Chondrocyte (in vitro differentiated cells): ENCODE measurements at regions not wholly inside any gene's neighbourhood (a gene's known extent, or its start where the extent isn't known, plus 50 kb on each side); places are given as distances from the start of the nearest gene placed in this dataset.
"Not testable (repeated sequence)": the region's sequence is repeated elsewhere in the genome, so short reads cannot be mapped to it uniquely, and the experiment has no call there.

Experiments used
- DNase-seq: peaks from one replicate; pipeline ENCODE4 v3.0.0; 2021; ENCODE audit warnings: mixed read lengths, low spot score
- H3K27ac Mint-ChIP-seq: one replicate; pipeline ENCODE4 v1.8.0; 2021; ENCODE audit warnings: mild to moderate bottlenecking, moderate library complexity, mixed read lengths; ENCODE audit not compliant: unreplicated experiment
- H3K27me3 Mint-ChIP-seq: 2 replicates; pipeline ENCODE4 v1.8.0; 2021; ENCODE audit warnings: low read depth, mixed read lengths
- H3K36me3 Mint-ChIP-seq: 2 replicates; pipeline ENCODE4 v1.8.0; 2021; ENCODE audit warnings: low read depth, mixed read lengths
- H3K4me1 Mint-ChIP-seq: 2 replicates; pipeline ENCODE4 v1.8.0; 2021; ENCODE audit warnings: low read depth, mild to moderate bottlenecking, mixed read lengths
- H3K4me3 Mint-ChIP-seq: one replicate; pipeline ENCODE4 v1.8.0; 2021; ENCODE audit warnings: mild to moderate bottlenecking, moderate library complexity, mixed read lengths; ENCODE audit not compliant: unreplicated experiment
- H3K9me3 Mint-ChIP-seq: 2 replicates; pipeline ENCODE4 v1.8.0; 2021; ENCODE audit warnings: low read depth, mixed read lengths
- CTCF ChIP-seq: fragments of 200-600 bp; sonication (generic); IDR thresholded peaks from 2 replicates; pipeline ENCODE4 v1.5.0; 2021; ENCODE audit warnings: antibody characterized with exemption, mild to moderate bottlenecking, moderate library complexity

GRCh38 chr12:42915426-42915825 is 325.9 kb upstream of the PRICKLE1 start:
- H3K27ac Mint-ChIP-seq, result no peak overlapping the region
- no peak for DNase-seq
- no peaks in the 10 kb centered on the region for H3K36me3 Mint-ChIP-seq
- no peaks in the 10 kb centered on the region for H3K27me3 Mint-ChIP-seq
- TF ChIP-seq CTCF, result no peak
- peaks cover 36% of the 10 kb centered on the region for H3K4me1 Mint-ChIP-seq
- H3K4me3 Mint-ChIP-seq, result no peak overlapping the region
- H3K9me3 Mint-ChIP-seq, result peaks cover 7% of the 10 kb centered on the region

DNA sequence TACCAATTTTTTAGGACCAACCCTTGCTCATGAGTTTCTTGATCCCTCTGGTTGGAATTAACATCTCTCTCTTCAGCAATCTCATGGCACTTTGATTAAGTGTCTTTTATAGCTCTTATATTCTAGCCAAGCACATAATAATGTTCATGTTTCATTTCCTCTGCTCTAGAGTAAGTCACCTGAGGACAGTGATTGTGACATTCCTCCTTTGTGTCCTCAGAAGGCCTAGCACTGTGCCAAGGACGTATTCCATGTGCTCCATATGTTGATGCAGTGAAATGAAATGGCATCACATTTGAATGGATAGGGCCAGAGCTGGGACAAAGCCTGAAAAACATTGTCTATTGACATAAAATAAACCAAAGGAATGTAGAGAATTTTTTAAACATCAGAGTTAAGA is 322.8 kb upstream of the PRICKLE1 start:
- DNase-seq, result no peak
- Mint-ChIP-seq H3K36me3 (no peaks in the 10 kb centered on the region), H3K27me3 (no peaks in the 10 kb centered on the region), H3K27ac (peak overlapping the region; percentile 60), H3K4me1 (peaks cover 34% of the 10 kb centered on the region), H3K4me3 (no peak overlapping the region), H3K9me3 (peaks cover 7% of the 10 kb centered on the region)
- TF ChIP-seq CTCF, result no peak

DNA sequence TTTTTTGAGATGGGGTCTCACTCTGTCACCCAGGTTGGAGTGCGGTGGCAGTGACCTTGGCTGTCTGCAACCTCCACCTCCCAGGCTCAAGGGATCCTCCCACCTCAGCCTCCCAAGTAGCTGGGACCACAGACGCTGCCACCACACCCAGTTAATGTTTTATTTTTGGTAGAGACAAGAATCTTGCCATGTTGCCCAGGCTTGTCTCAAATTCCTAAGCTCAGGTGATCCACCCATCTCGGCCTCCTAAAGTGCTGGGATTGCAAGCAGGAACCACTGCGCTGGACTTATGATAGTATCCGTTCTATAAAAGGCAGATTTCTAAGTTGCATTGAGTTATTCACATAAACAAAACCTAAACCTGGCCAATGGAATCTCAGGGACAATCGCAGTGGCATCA is 321.1 kb upstream of the PRICKLE1 start:
- Mint-ChIP-seq H3K27ac (no peak overlapping the region), H3K4me1 (peaks cover 29% of the 10 kb centered on the region)

GRCh38 chr12:42908712-42909111 is 319.2 kb upstream of the PRICKLE1 start:
- Mint-ChIP-seq H3K27ac (peak overlapping the region; percentile 41), H3K36me3 (no peaks in the 10 kb centered on the region), H3K9me3 (peaks cover 7% of the 10 kb centered on the region), H3K4me3 (no peak overlapping the region), H3K4me1 (peaks cover 19% of the 10 kb centered on the region), H3K27me3 (no peaks in the 10 kb centered on the region)
- no peak for TF ChIP-seq CTCF
- no peak for DNase-seq

More for the DNA sequence above, 321.1 kb upstream of the PRICKLE1 start:
- Mint-ChIP-seq H3K4me3 (no peak overlapping the region), H3K27me3 (no peaks in the 10 kb centered on the region), H3K36me3 (no peaks in the 10 kb centered on the region), H3K9me3 (peaks cover 9% of the 10 kb centered on the region)
- no peak for TF ChIP-seq CTCF
- no peak for DNase-seq

- not testable (repeated sequence) for H3K27ac Mint-ChIP-seq, H3K4me3 Mint-ChIP-seq, H3K36me3 Mint-ChIP-seq, H3K4me1 Mint-ChIP-seq, DNase-seq, H3K27me3 Mint-ChIP-seq, H3K9me3 Mint-ChIP-seq
Observed at GRCh38 chr12:42906801-42907200, 317.3 kb upstream of the PRICKLE1 start.

DNA sequence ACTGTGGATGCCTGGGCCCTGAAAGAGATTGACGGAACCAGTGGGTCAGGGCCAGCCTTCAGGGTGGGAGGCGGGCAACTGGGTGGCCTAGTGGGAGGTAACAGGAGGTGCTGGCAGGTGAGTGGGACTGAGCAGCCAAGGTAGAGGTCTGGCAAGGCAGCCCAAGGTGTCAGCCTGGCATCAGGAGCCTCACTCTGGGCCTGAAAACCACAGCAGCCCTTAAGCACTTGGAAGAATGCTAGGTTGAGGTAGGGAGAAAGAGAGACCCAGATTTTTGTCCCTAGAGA is 315.8 kb upstream of the PRICKLE1 start:
- DNase-seq, result no peak
- Mint-ChIP-seq H3K4me1 (peaks cover 8% of the 10 kb centered on the region), H3K36me3 (no peaks in the 10 kb centered on the region), H3K9me3 (peaks cover 2% of the 10 kb centered on the region), H3K27ac (no peak overlapping the region), H3K4me3 (no peak overlapping the region), H3K27me3 (no peaks in the 10 kb centered on the region)
- no peak for TF ChIP-seq CTCF
